Prostate gland (tissue), 2 donors: ENCODE measurements at regions not wholly inside any gene's neighbourhood (a gene's known extent, or its start where the extent isn't known, plus 50 kb on each side); places are given as distances from the start of the nearest gene placed in this dataset.

Source experiments
- DNase-seq: peaks from one replicate; pipeline ENCODE4 v3.0.0-alpha.2; 2019; ENCODE audit warnings: low spot score
- H3K27ac ChIP-seq, 2 donors: fragments of 200-600 bp; sonication (generic); 2 replicates each; pipeline ENCODE4 v1.5.1; 2017 to 2019
- H3K27me3 ChIP-seq: fragments of 200-600 bp; sonication (generic); replicated peaks from 2 replicates; pipeline ENCODE4 v1.5.1; 2019; ENCODE audit not compliant: insufficient read depth
- H3K36me3 ChIP-seq, 2 donors: fragments of 200-600 bp; sonication (generic); 1 replicate in 1 of 2; 2 replicates in 1 of 2; pipeline versions ENCODE4 v1.5.1 to v1.8.1; 2017 to 2019
- H3K4me1 ChIP-seq: fragments of 200-600 bp; sonication (generic); replicated peaks from 2 replicates; pipeline ENCODE4 v1.5.1; 2019
- H3K4me3 ChIP-seq, 2 donors: fragments of 200-600 bp; sonication (generic); 2 replicates each; pipeline ENCODE4 v1.5.1; 2017 to 2019
- H3K9me3 ChIP-seq: fragments of 200-600 bp; sonication (generic); 2 replicates; pipeline ENCODE4 v1.5.1; 2017
- CTCF ChIP-seq, 4 experiments: fragments of 200-600 bp in 2 of 4; fragments of 450-650 bp in 2 of 4; sonication (generic) in 2 of 4; IDR thresholded peaks; 1 replicate in 3 of 4; 2 replicates in 1 of 4; pipeline ENCODE4 v1.5.1; 2016 to 2019; ENCODE audit warnings: antibody characterized with exemption in 4 of 4, mild to moderate bottlenecking in 2 of 4, moderate library complexity in 2 of 4
- POLR2A ChIP-seq: fragments of 450-650 bp; IDR thresholded peaks from one replicate; pipeline ENCODE4 v1.6.1; 2016; ENCODE audit warnings: antibody characterized with exemption, mild to moderate bottlenecking
- POLR2AphosphoS5 ChIP-seq: sonication (generic); formaldehyde crosslinking; IDR thresholded peaks from one replicate; pipeline ENCODE4 v1.6.1; 2017; ENCODE audit warnings: antibody characterized with exemption
- WGBS: methylation state at CpG from one replicate; pipeline ENCODE4 v1.1.5; 2018; 5-methylcytosine and 5-hydroxymethylcytosine counted together
- intact Hi-C: fragments of 100-400 bp; cut with DNase I; formaldehyde crosslinking; loops from one replicate; pipeline ENCODE4 v1.14.2; 2022

GRCh38 chr3:176571926-176572325 is 625.4 kb downstream of the TBL1XR1 start:
- Histone ChIP-seq H3K27ac (no peak overlapping the region), H3K4me1 (no peaks in the 10 kb centered on the region), H3K9me3 (no peaks in the 10 kb centered on the region), H3K36me3 (no peaks in the 10 kb centered on the region), H3K27me3 (no peaks in the 10 kb centered on the region), H3K4me3 (no peak overlapping the region)
- no peak for TF ChIP-seq POLR2A
- no peak for TF ChIP-seq POLR2AphosphoS5
- TF ChIP-seq CTCF (IDR thresholded peaks at IDR 0.05): no peak
- 72% methylated on average over 6 of the region's 6 CpGs for WGBS
- DNase-seq: no peak
- intact Hi-C loops: no loop called here

GRCh38 chr3:176570992-176571391 is 626.3 kb downstream of the TBL1XR1 start:
- DNase-seq: no peak
- H3K4me3 ChIP-seq: no peak overlapping the region
- intact Hi-C loops: no loop called here
- H3K27me3 ChIP-seq: no peaks in the 10 kb centered on the region
- H3K9me3 ChIP-seq: no peaks in the 10 kb centered on the region
- H3K36me3 ChIP-seq: no peaks in the 10 kb centered on the region
- 90% methylated on average over 5 of the region's 5 CpGs for whole genome bisulfite sequencing
- no peak overlapping the region for H3K27ac ChIP-seq
- H3K4me1 ChIP-seq: no peaks in the 10 kb centered on the region
- TF ChIP-seq CTCF (IDR thresholded peaks at IDR 0.05): no peak
- TF ChIP-seq POLR2AphosphoS5: no peak
- no peak for TF ChIP-seq POLR2A

GRCh38 chr3:176568189-176568588 is 629.1 kb downstream of the TBL1XR1 start:
- H3K4me1 ChIP-seq: no peaks in the 10 kb centered on the region
- no peaks in the 10 kb centered on the region for H3K27me3 ChIP-seq
- H3K27ac ChIP-seq: no peak overlapping the region
- no peaks in the 10 kb centered on the region for H3K9me3 ChIP-seq
- no peak overlapping the region for H3K4me3 ChIP-seq
- DNase-seq: no peak
- intact Hi-C loops: no loop called here
- WGBS: 71% methylated on average over 3 of the region's 3 CpGs
- no peaks in the 10 kb centered on the region for H3K36me3 ChIP-seq
- TF ChIP-seq CTCF (IDR thresholded peaks at IDR 0.05) (no peak), POLR2AphosphoS5 (no peak), POLR2A (no peak)

- no peak overlapping the region for H3K4me3 ChIP-seq
- no peaks in the 10 kb centered on the region for H3K4me1 ChIP-seq
- no peak for DNase-seq
- intact Hi-C loops: no loop called here
- 88% methylated on average over 2 of the region's 2 CpGs for WGBS
- TF ChIP-seq POLR2AphosphoS5 (no peak), POLR2A (no peak), CTCF (IDR thresholded peaks at IDR 0.05) (no peak)
- H3K27me3 ChIP-seq: no peaks in the 10 kb centered on the region
- H3K36me3 ChIP-seq: no peaks in the 10 kb centered on the region
- no peak overlapping the region for H3K27ac ChIP-seq
- no peaks in the 10 kb centered on the region for H3K9me3 ChIP-seq
Measured at GRCh38 chr3:176566757-176567156, 630.5 kb downstream of the TBL1XR1 start.

GRCh38 chr3:176562331-176562730 is 635.0 kb downstream of the TBL1XR1 start:
- WGBS: 91% methylated on average over 1 of the region's 1 CpG
- intact Hi-C loops: no loop called here
- H3K4me1 ChIP-seq: no peaks in the 10 kb centered on the region
- H3K27ac ChIP-seq: no peak overlapping the region
- no peaks in the 10 kb centered on the region for H3K27me3 ChIP-seq
- H3K4me3 ChIP-seq: no peak overlapping the region
- no peaks in the 10 kb centered on the region for H3K9me3 ChIP-seq
- no peak for DNase-seq
- TF ChIP-seq CTCF (IDR thresholded peaks at IDR 0.05) (no peak), POLR2AphosphoS5 (no peak), POLR2A (no peak)
- H3K36me3 ChIP-seq: no peaks in the 10 kb centered on the region
